ENCODE measurements at regions not wholly inside any gene's neighbourhood (a gene's known extent, or its start where the extent isn't known, plus 50 kb on each side); places are given as distances from the start of the nearest gene placed in this dataset.

DNA sequence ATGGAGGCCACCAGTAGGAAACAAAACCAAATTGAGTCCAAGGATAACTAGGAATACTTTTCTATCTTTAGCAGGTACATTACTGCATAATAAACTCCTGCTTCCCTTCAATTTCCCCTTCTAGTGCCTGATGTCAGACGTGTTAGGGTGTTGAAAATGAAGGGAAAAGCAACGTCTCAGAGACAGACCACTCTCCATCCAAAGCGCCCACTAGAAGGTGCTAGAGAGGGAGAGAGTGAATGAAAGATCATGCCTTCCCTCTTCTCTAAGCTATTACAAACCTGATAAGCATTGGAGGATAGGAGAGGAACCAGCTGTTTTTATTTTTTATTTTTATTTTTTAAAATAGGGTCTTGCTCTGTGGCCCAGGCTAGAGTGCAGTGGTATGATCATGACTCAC is 64.1 kb downstream of the ZNF641 start:
- no peak overlapping the region for H3K27ac ChIP-seq
- H3K36me3 ChIP-seq: no peaks in the 10 kb centered on the region
- intact Hi-C loops (cut with DNase I): no loop called here
- FAIRE-seq (no peak), ATAC-seq (peak in 2 of 4 donors; percentile 30 to 55), DNase-seq (no peak)
- H3K4me3 ChIP-seq: no peak overlapping the region
- TF ChIP-seq, protein P1, sequence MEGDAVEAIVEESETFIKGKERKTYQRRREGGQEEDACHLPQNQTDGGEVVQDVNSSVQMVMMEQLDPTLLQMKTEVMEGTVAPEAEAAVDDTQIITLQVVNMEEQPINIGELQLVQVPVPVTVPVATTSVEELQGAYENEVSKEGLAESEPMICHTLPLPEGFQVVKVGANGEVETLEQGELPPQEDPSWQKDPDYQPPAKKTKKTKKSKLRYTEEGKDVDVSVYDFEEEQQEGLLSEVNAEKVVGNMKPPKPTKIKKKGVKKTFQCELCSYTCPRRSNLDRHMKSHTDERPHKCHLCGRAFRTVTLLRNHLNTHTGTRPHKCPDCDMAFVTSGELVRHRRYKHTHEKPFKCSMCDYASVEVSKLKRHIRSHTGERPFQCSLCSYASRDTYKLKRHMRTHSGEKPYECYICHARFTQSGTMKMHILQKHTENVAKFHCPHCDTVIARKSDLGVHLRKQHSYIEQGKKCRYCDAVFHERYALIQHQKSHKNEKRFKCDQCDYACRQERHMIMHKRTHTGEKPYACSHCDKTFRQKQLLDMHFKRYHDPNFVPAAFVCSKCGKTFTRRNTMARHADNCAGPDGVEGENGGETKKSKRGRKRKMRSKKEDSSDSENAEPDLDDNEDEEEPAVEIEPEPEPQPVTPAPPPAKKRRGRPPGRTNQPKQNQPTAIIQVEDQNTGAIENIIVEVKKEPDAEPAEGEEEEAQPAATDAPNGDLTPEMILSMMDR (IDR thresholded peaks at IDR 0.05): peak in 1 of 4 donors; percentile 11
- no peaks in the 10 kb centered on the region for H3K4me1 ChIP-seq
- no peaks in the 10 kb centered on the region for H3K27me3 ChIP-seq
- WGBS, 2 donors: 22 to 29% methylated on average over 3 of the region's 3 CpGs
- no peaks in the 10 kb centered on the region for H3K9me3 ChIP-seq

DNA sequence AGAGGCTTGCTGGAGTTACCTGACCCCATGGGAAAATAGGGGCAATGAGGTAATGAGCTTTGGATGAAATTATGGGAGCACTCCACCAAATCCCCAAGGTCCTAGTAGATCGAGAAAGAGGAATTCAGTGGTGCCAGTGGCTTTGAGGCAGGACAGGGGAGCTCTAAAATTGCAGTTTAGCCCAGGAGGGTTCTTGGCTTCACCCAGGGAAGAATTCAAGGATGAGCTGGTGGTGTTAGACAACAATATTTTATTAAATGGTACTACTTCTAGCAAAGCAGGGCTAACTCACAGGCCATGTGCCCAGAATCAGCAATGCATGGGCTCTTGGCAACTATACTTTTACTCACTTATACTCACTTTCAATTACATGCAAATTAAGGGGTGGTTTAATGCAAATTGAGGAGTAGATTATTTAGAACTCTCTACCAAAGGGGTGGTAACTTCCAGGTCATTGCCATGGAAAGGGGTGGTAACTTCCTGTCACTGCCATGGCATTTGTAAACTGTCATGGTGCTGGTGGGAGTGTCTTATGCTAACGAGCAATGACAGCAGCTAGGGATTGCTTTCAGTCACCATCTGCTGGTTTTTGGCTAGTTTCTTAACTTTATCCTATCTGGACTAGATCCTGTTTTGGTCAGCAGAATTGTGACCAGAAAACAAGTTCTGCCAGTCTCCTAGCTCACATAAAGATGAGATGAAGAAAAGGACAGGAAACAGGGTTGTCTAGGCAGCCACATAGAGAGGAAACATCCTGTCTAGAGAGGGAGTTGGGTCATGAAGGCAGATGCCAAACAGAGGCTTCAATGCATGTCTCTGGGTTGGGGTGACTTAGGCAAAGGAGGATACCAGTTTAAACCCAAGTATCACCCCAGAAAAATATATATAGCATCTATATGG is 64.7 kb downstream of the ZNF641 start:
- Histone ChIP-seq H3K27me3 (no peaks in the 10 kb centered on the region), H3K27ac (no peak overlapping the region), H3K36me3 (no peaks in the 10 kb centered on the region), H3K4me3 (no peak overlapping the region), H3K9me3 (no peaks in the 10 kb centered on the region), H3K4me1 (no peaks in the 10 kb centered on the region)
- TF ChIP-seq, protein P1 (IDR thresholded peaks at IDR 0.05): no peak
- DNase-seq (no peak), ATAC-seq (no peak), FAIRE-seq (no peak)
- WGBS, 2 donors: 61 to 69% methylated on average over 2 of the region's 2 CpGs
- intact Hi-C loops (cut with DNase I): no loop called here

DNA sequence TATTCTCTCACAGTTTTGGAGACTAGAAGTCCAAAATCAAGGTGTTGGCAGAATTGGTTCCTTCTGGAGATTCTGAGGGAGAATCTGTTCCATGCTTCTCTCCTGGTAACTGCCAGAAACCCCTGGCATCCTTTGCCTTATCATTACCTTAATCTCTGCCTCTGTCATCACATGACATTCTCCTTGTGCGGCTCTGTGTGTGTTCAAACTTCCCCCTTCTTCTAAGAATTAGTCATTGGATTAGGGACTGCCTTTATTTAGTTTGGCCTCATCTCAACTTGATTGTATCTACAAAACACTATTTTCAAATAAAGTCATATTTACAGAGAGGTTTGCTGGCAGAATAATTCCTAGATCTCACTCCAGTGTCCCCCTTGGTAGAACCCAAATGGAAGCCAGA is 68.9 kb downstream of the ZNF641 start:
- no peaks in the 10 kb centered on the region for H3K36me3 ChIP-seq
- no peak overlapping the region for H3K4me3 ChIP-seq
- ATAC-seq (peak in 1 of 4 donors; percentile 27), DNase-seq (no peak), FAIRE-seq (no peak)
- TF ChIP-seq, protein P1 (IDR thresholded peaks at IDR 0.05): no peak
- WGBS, 2 donors: 0% methylated on average over 1 of the region's 1 CpG
- H3K27me3 ChIP-seq: no peaks in the 10 kb centered on the region
- H3K9me3 ChIP-seq: no peaks in the 10 kb centered on the region
- H3K27ac ChIP-seq: no peak overlapping the region
- intact Hi-C loops (cut with DNase I): no loop called here
- H3K4me1 ChIP-seq: no peaks in the 10 kb centered on the region

DNA sequence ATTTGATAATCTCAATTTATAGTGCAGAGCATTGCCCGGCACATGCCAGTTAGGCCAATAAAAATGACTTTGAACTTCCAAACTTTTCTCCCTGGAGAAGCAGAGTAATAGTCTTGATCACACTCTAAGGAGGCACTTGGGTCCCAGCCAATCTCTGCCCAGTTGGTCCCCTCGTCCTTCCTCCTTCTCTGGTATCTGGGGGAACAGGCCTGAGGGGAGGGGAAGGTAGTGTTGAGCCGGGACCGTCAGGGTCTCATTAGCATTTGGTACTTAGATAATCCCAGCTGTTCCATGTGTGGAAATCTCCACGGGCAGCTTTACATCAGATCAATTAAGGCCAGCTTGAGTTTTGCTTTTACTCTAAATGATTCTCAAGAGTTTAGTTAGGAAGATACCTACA is 70.1 kb downstream of the ZNF641 start:
- DNase-seq (no peak), ATAC-seq (no peak), FAIRE-seq (no peak)
- no peaks in the 10 kb centered on the region for H3K4me1 ChIP-seq
- WGBS, 2 donors: 57 to 60% methylated on average over 5 of the region's 5 CpGs
- no peaks in the 10 kb centered on the region for H3K27me3 ChIP-seq
- H3K9me3 ChIP-seq: no peaks in the 10 kb centered on the region
- no peaks in the 10 kb centered on the region for H3K36me3 ChIP-seq
- TF ChIP-seq, protein P1 (IDR thresholded peaks at IDR 0.05): no peak
- no peak overlapping the region for H3K4me3 ChIP-seq
- H3K27ac ChIP-seq: no peak overlapping the region
- intact Hi-C loops (cut with DNase I): no loop called here

DNA sequence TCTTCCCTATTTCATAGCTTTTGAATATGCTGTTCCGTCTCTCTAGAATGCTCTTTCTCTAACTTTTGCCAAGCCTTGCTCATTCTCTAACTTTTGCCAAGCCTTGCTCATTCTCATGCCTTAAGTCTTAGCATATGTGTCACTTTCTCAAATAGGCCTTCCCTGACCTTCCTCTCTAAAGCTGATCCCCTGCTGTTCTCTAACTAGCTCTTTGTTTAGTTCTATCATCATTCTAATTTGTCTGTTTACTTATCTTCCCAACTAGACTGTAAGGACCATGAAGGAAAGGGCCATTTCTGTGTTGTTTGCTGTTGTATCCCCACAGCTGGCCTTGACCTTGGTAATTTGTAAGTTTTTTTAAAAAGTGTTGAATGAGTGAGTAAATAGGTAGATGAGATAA is 71.1 kb downstream of the ZNF641 start:
- DNase-seq: no peak
- peak overlapping the region in 1 of 4 donors; percentile 43 for H3K27ac ChIP-seq
- FAIRE-seq: no peak

More for the DNA sequence above, 71.1 kb downstream of the ZNF641 start:
- Histone ChIP-seq H3K4me3 (no peak overlapping the region), H3K27me3 (no peaks in the 10 kb centered on the region), H3K9me3 (no peaks in the 10 kb centered on the region), H3K4me1 (no peaks in the 10 kb centered on the region), H3K36me3 (no peaks in the 10 kb centered on the region)
- 78 to 88% methylated on average over 1 of the region's 1 CpG for WGBS, 2 donors
- no peak for ATAC-seq
- TF ChIP-seq, protein P1 (IDR thresholded peaks at IDR 0.05): no peak
- intact Hi-C loops (cut with DNase I): no loop called here

Measured in pancreas (tissue), 10 donors.